K562 (cell line): ENCODE measurements at regions not wholly inside any gene's neighbourhood (a gene's known extent, or its start where the extent isn't known, plus 50 kb on each side); places are given as distances from the start of the nearest gene placed in this dataset.

Source experiments
- ATAC-seq: fragments of 200-7000 bp; cut with Tn5 transposase; 3 replicates; pipeline ENCODE4 v1.9.1; 2020; ENCODE audit warnings: moderate library complexity
- BruUV-seq: library from RNA; stranded (reverse); fragments of 400-500 nt; replicated peaks from 2 replicates; lab custom pipeline; 2021; lab: Mats Ljungman, UMichigan
- CTCF ChIA-PET: fragments of 300-600 bp; formaldehyde crosslinking; extraction: SDS; loops from one replicate; lab custom pipeline; 2021; ENCODE audit warnings: low intra/inter-chr PET ratio; lab: Yijun Ruan, JAX
- POLR2A ChIA-PET: fragments of 300-600, 350-650 bp; sonication (Branson Sonifier 250); formaldehyde crosslinking; extraction: SDS; loops from one replicate; lab custom pipeline; 2021; ENCODE audit warnings: antibody characterized with exemption, inconsistent platforms; lab: Yijun Ruan, JAX
- DNase-seq, 4 experiments: peaks; one replicate each; pipeline versions ENCODE4 v3.0.0 to v3.0.0-alpha.2; 2011 to 2018; ENCODE audit warnings: low spot score in 3 of 4, mixed read lengths in 3 of 4; ENCODE audit errors: extremely low read depth in 1 of 4
- FAIRE-seq: peaks from 2 replicates; lab custom pipeline; 2011; peaks lifted over from hg19 to GRCh38; lab: Jason Lieb, UNC
- H2AFZ ChIP-seq: 2 replicates; pipeline ENCODE4 v1.6.0; 2011; ENCODE audit warnings: low read depth, low read length, control low read depth, inconsistent platforms
- H3K27ac ChIP-seq: fragments of 200-600 bp; 3 replicates; pipeline ENCODE4 v1.8.0; 2011; ENCODE audit warnings: low read depth, mild to moderate bottlenecking, control low read depth, inconsistent platforms, low read length, moderate library complexity, mixed read lengths; ENCODE audit errors: extremely low read depth
- H3K27me3 ChIP-seq, 2 experiments: fragments of 300-600 bp in 1 of 2; 2 replicates in 1 of 2; 3 replicates in 1 of 2; pipeline versions ENCODE4 v1.6.0 to v1.8.0; 2011; ENCODE audit warnings: inconsistent platforms in 2 of 2, low read length in 2 of 2, mild to moderate bottlenecking in 1 of 2, mixed read lengths in 1 of 2, moderate library complexity in 1 of 2; ENCODE audit not compliant: control insufficient read depth in 2 of 2, insufficient read depth in 2 of 2
- H3K36me3 ChIP-seq: fragments of 300-600 bp; 3 replicates; pipeline ENCODE4 v1.8.0; 2011; ENCODE audit warnings: mild to moderate bottlenecking, low read length, inconsistent platforms; ENCODE audit not compliant: control insufficient read depth, insufficient read depth
- H3K4me1 ChIP-seq, 2 experiments: fragments of 200-600 bp in 1 of 2; replicated peaks in 1 of 2; 2 replicates in 1 of 2; 3 replicates in 1 of 2; pipeline versions ENCODE4 v1.5.1 to v1.8.0; 2011; ENCODE audit warnings: inconsistent platforms in 2 of 2, low read length in 2 of 2, mild to moderate bottlenecking in 1 of 2, mixed read lengths in 1 of 2, moderate library complexity in 1 of 2; ENCODE audit not compliant: control insufficient read depth in 2 of 2, insufficient read depth in 2 of 2
- H3K4me2 ChIP-seq: 2 replicates; pipeline ENCODE4 v1.6.1; 2011; ENCODE audit warnings: low read length, control low read depth, inconsistent platforms, mixed read lengths; ENCODE audit not compliant: insufficient read depth
- H3K4me3 ChIP-seq: fragments of 200-600 bp; sonication (generic), shearing (Covaris generic); 2 replicates; pipeline ENCODE4 v1.5.1; 2016; ENCODE audit warnings: control low read depth, inconsistent platforms
- H3K79me2 ChIP-seq: fragments of 200-600 bp; 3 replicates; pipeline ENCODE4 v1.8.0; 2011; ENCODE audit warnings: low read length, inconsistent platforms; ENCODE audit not compliant: control insufficient read depth, insufficient read depth
- H3K9ac ChIP-seq, 2 experiments: 2 replicates each; pipeline versions ENCODE4 v1.6.0 to v1.6.1; 2011; ENCODE audit warnings: low read depth in 2 of 2, low read length in 2 of 2, control low read depth in 1 of 2, inconsistent platforms in 1 of 2, mild to moderate bottlenecking in 1 of 2, mixed read lengths in 1 of 2; ENCODE audit not compliant: insufficient read depth in 1 of 2
- H3K9me1 ChIP-seq: one replicate; pipeline ENCODE4 v1.6.0; 2011; ENCODE audit warnings: inconsistent platforms, mild to moderate bottlenecking, low read length, moderate library complexity; ENCODE audit not compliant: control insufficient read depth, insufficient read depth
- H3K9me3 ChIP-seq: replicated peaks from 2 replicates; pipeline ENCODE4 v1.5.1; 2011; ENCODE audit warnings: low read depth, low read length, inconsistent platforms; ENCODE audit not compliant: control insufficient read depth, insufficient read depth
- H4K20me1 ChIP-seq: replicated peaks from 2 replicates; pipeline ENCODE4 v1.6.1; 2011; ENCODE audit warnings: low read length, inconsistent platforms, mixed read lengths; ENCODE audit not compliant: control insufficient read depth, insufficient read depth
- ARHGAP35 ChIP-seq: fragments of 450-650 bp; IDR thresholded peaks from 2 replicates; pipeline ENCODE4 v1.6.1; 2018; ENCODE audit not compliant: partially characterized antibody
- GABPB2 ChIP-seq: fragments of 250-450 bp; sonication (Bioruptor Pico); conservative IDR thresholded peaks from 2 replicates; pipeline ENCODE4 v1.5.1; 2021; ENCODE audit warnings: mild to moderate bottlenecking
- GATA2 ChIP-seq: sonication (generic); formaldehyde crosslinking; IDR thresholded peaks from 2 replicates; pipeline ENCODE4 v1.4.0; 2020; ENCODE audit warnings: mild to moderate bottlenecking, missing genetic modification reagents
- HMGN3 ChIP-seq: IDR thresholded peaks from 2 replicates; pipeline ENCODE4 v1.6.1; 2011; ENCODE audit warnings: borderline replicate concordance, low read depth, mild to moderate bottlenecking, mixed read lengths, low read length; ENCODE audit not compliant: insufficient read length; ENCODE audit errors: extremely low read depth
- ID3 ChIP-seq, 2 experiments: fragments of 250-450 bp in 1 of 2; fragments of 450-650 bp in 1 of 2; sonication (Bioruptor Pico) in 1 of 2; IDR thresholded peaks; 2 replicates each; pipeline versions ENCODE4 v1.6.1 to v1.8.0; 2016 to 2021; ENCODE audit warnings: mild to moderate bottlenecking in 2 of 2, moderate library complexity in 2 of 2, missing compliant biosample characterization in 1 of 2, missing genetic modification characterization in 1 of 2
- NCOA1 ChIP-seq: fragments of 450-650 bp; IDR thresholded peaks from 2 replicates; pipeline ENCODE4 v1.6.1; 2016; ENCODE audit warnings: low read depth
- RHOXF2B ChIP-seq: fragments of 250-450 bp; sonication (Bioruptor Pico); conservative IDR thresholded peaks from 2 replicates; pipeline ENCODE4 v1.5.1; 2021
- SETDB1 ChIP-seq: IDR thresholded peaks from one replicate; pipeline ENCODE4 v1.6.1; 2012; ENCODE audit warnings: low read length, control low read depth, inconsistent platforms
- SMAD4 ChIP-seq: fragments of 250-450 bp; sonication (Bioruptor Pico); conservative IDR thresholded peaks from 2 replicates; pipeline ENCODE4 v1.8.0; 2021; ENCODE audit warnings: inconsistent platforms, mild to moderate bottlenecking, moderate library complexity
- TEAD4 ChIP-seq, 2 experiments: sonication (generic) in 1 of 2; formaldehyde crosslinking in 1 of 2; IDR thresholded peaks; 2 replicates each; pipeline versions ENCODE4 v1.6.1 to v1.8.0; 2012 to 2022; ENCODE audit warnings: borderline replicate concordance in 1 of 2, inconsistent platforms in 1 of 2, low read length in 1 of 2, mild to moderate bottlenecking in 1 of 2, missing genetic modification reagents in 1 of 2
- TGIF2 ChIP-seq: sonication (generic); formaldehyde crosslinking; IDR thresholded peaks from 2 replicates; pipeline ENCODE4 v1.8.1; 2022; ENCODE audit warnings: mild to moderate bottlenecking, missing genetic modification reagents, moderate library complexity
- YBX1 ChIP-seq: fragments of 450-650 bp; IDR thresholded peaks from 2 replicates; pipeline ENCODE4 v1.7.1; 2016; ENCODE audit warnings: mild to moderate bottlenecking
- ZNF263 ChIP-seq: sonication (generic); formaldehyde crosslinking; IDR thresholded peaks from 2 replicates; pipeline ENCODE4 v1.8.0; 2022; ENCODE audit warnings: mild to moderate bottlenecking, missing genetic modification reagents, borderline replicate concordance
- WGBS: fragments of 100-300 bp; shearing (Covaris generic); methylation state at CpG from one replicate; pipeline ENCODE4 v1.1.6; 2016; ENCODE audit warnings: low coverage, mixed read lengths; ENCODE audit not compliant: insufficient coverage; ENCODE audit errors: missing lambda C conversion rate; 5-methylcytosine and 5-hydroxymethylcytosine counted together
- in situ Hi-C: fragments of 300-500 bp; cut with MboI; formaldehyde crosslinking; loops from 4 replicates; pipeline ENCODE4 v1.15.0; 2018; ENCODE audit warnings: inconsistent platforms, mixed read lengths
- intact Hi-C: fragments of 100-400 bp; cut with micrococcal nuclease; formaldehyde crosslinking; loops from 2 replicates; pipeline ENCODE4 v1.14.2; 2022

GRCh38 chr10:36989233-36989632, 136.2 kb upstream of the ANKRD30A start:
- H4K20me1 ChIP-seq, result no peaks in the 10 kb centered on the region
- no peaks in the 10 kb centered on the region; the same call in 1 of the 2 replicates for H3K9me3 ChIP-seq
- CTCF ChIA-PET, result no interaction called here
- H3K27ac ChIP-seq, result no peak overlapping the region
- H3K79me2 ChIP-seq, result no peaks in the 10 kb centered on the region
- in situ Hi-C loops (no loop called here), intact Hi-C loops (no loop called here)
- no peak overlapping the region for H3K9ac ChIP-seq
- no peak for TF ChIP-seq ARHGAP35
- TF ChIP-seq TGIF2 (CRISPR knock-in tag), result no peak
- no peak for TF ChIP-seq GABPB2 (CRISPR knock-in tag)
- no peak for TF ChIP-seq GATA2
- no peak for TF ChIP-seq RHOXF2B (CRISPR knock-in tag)
- TF ChIP-seq ZNF263 (CRISPR knock-in tag), result no peak
- TF ChIP-seq TEAD4 (IDR thresholded peaks at IDR 0.05; ENCODE audit: low read length), result no peak
- TF ChIP-seq TEAD4 (CRISPR knock-in tag; IDR thresholded peaks at IDR 0.05; ENCODE audit: borderline replicate concordance), result no peak
- no peak for TF ChIP-seq ID3 (CRISPR knock-in tag; IDR thresholded peaks at IDR 0.05)
- no peak for TF ChIP-seq ID3 (tag; IDR thresholded peaks at IDR 0.05)
- TF ChIP-seq YBX1, result no peak
- no peak for TF ChIP-seq SETDB1
- TF ChIP-seq HMGN3, result no peak
- TF ChIP-seq SMAD4 (CRISPR knock-in tag), result no peak
- no peak for TF ChIP-seq NCOA1
- no peaks in the 10 kb centered on the region for H3K4me1 ChIP-seq
- no peak overlapping the region for H2AFZ ChIP-seq
- WGBS, result 4% methylated on average over 11 of the region's 12 CpGs
- DNase-seq (no peak), FAIRE-seq (no peak), ATAC-seq (no peak)
- H3K9me1 ChIP-seq, result no peaks in the 10 kb centered on the region
- POLR2A ChIA-PET, result no interaction called here
- H3K4me2 ChIP-seq, result no peak overlapping the region
- no peak overlapping the region for H3K4me3 ChIP-seq
- no peaks in the 10 kb centered on the region for H3K27me3 ChIP-seq
- no TSS peak for BruUV-seq
- no peaks in the 10 kb centered on the region for H3K36me3 ChIP-seq
